GM21447 (cell line): ENCODE measurements at regions not wholly inside any gene's neighbourhood (a gene's known extent, or its start where the extent isn't known, plus 50 kb on each side); places are given as distances from the start of the nearest gene placed in this dataset.

Experiments used
- ATAC-seq: cut with Tn5 transposase; IDR thresholded peaks from one replicate; pipeline ENCODE4 v1.9.1; 2021; ENCODE audit not compliant: unreplicated experiment

DNA sequence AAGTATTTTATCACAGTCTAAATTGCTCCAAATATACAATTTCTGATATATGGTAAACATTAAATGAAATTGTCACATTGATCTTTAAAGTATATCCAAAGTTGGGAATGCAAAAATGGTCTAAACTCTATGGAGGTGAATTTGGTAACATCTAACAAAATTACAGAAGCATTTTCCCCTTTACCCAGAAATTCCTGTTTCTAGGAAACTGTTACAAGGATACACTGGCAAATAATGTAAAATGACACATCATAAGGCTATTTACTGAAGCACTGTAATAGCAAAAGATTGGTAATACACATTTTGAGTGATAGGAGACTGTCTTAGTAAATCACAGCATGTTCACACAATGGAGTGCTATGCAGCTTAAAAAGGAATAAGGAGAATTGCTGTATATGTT, 50.0 kb upstream of the SLCO2A1 start:
- no peak for ATAC-seq
